Activated CD8-positive, alpha-beta memory T cell treated with anti-CD3 and anti-CD28 coated beads for 24 hours (primary cell): ENCODE measurements at regions not wholly inside any gene's neighbourhood (a gene's known extent, or its start where the extent isn't known, plus 50 kb on each side); places are given as distances from the start of the nearest gene placed in this dataset.
"Not testable (repeated sequence)": the region's sequence is repeated elsewhere in the genome, so short reads cannot be mapped to it uniquely, and the experiment has no call there.

Experiments
- DNase-seq: peaks from one replicate; pipeline ENCODE4 v3.0.0-alpha.2; 2020

DNA sequence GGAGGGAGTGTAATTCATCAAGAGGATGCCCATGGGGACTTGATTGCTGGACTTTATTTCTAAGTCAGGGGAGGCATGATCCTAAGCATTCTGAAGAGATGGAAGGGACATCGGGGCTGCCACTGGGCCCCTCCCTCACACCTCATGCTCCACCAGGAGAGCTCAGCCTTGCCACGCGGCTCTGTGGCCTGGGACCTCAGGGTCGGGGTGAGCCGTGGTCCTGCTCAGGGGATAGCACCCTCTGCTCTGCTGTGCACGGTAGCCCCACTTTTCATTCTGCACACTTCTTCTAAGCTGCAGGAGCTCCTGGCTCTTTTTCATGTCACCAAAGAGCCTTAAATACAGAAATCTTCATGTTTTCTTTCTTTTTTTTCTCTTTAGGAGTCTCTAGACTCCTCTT is 75.5 kb upstream of the DPP6 start:
- DNase-seq, result not testable (repeated sequence)

DNA sequence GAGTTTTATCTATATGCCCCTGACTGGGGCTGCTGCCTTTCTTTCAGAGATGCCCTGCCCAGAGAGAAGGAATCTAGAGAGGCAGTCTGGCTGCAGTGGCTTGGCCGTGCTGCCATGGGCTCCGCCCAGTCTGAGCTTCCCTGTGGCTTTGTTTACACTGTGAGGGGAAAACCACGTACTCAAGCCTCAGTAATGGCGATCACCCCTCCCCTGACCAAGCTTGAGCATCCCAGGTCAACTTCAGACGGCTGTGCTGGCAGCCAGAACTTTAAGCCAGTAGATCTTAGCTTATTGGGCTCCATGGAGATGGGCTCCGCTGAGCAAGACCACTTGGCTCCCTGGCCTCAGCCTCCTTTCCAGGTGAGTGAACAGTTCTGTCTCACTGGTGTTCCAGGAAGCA is 69.0 kb upstream of the DPP6 start:
- DNase-seq, result not testable (repeated sequence)

DNA sequence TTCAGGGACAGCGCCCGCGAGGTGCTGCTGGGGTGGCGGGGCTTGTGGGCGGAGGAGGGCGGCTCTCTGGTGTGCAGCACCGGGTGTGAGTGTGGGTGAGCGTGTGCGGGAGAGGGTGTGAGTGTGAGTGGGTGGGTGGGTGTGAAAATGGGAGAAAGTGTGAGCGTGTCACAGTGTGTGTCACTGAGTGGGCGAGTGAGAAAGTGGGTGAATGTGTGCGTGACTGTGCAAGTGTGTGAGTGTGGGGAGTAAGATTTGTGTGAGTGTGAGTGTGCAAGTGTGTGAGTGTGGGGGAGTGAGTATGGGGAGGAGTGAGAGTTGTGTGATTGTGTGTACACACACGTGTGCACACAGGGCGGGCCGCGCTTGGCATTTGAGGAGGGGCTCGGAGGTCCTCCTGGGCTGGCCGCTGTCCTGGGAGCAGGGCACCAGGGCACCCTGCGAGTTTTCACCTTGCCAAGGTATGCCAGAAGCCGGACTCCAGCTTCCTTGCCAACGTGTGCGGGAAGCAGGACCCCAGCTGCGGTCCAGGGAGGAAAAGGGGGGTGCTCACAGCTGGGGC is 63.1 kb upstream of the DPP6 start:
- not testable (repeated sequence) for DNase-seq

DNA sequence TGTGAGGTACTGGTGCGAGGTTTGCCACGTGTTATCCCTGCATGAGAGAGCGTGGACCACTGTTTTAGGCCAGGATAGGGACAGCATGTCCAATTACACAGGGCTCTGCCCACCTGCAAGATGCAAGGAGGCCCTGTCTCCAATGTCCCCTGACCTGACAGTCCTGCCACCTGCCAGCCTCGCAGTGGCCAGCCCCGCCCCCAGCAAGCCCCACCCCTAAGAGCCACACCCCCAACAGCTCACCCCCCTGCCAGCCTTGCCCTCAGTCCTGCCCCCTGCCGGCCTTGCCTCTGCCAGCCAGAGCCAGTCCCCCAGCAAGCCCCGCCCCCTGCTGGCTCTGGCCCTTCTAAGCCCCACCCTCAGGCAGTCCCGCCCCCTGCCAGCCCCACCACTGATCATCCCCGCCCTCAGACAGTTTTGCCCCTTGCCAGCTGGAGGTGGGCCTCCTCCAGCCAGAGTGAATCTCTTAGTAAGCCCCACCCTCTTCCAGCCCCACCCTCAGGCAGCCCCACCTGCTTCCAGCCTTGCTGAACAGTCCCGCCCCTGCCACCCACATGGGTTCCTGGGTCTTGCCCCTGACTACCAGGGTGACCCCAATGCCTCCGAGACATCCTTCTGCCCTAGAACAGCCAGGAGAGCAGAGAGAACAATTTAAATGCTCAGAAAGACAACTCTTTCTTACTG is 62.3 kb upstream of the DPP6 start:
- not testable (repeated sequence) for DNase-seq

DNA sequence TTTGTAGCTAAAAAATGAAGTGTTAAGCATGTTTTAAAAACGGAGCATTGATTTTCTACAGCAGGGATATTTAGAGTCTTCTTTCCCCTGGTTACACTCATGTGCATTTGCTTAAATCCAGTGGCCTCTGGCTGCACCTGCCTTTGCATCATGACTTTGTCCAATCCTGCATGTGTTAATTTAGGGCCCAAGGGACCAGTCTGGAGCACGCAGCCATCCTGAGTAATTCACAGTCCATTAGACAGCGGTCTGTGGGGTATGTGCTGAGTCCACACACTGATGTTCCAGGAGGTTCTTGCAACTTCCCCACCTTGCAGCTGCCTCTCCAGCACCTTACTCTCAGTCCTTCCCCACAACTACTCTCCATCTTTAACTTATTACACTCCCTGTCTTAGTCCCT is 60.7 kb upstream of the DPP6 start:
- not testable (repeated sequence) for DNase-seq

DNA sequence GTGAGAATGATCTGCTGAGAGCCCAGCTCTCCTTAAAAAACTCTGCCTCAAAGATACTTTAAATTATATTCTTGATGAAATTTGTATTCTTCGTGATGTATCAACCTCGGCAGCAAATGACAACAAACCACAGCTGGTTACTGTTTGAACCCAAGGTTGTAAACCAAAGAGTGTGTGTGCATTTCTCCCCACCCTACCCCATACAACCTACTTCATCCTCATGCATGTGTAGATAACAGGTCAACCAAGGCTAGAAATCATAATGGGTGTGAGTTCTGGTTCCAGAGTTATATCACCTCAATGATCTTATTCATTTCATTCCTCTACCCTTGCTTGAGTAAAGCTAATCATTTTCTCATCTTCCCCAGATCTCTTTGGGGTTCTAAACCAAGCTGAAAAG is 58.8 kb upstream of the DPP6 start:
- DNase-seq, result not testable (repeated sequence)

DNA sequence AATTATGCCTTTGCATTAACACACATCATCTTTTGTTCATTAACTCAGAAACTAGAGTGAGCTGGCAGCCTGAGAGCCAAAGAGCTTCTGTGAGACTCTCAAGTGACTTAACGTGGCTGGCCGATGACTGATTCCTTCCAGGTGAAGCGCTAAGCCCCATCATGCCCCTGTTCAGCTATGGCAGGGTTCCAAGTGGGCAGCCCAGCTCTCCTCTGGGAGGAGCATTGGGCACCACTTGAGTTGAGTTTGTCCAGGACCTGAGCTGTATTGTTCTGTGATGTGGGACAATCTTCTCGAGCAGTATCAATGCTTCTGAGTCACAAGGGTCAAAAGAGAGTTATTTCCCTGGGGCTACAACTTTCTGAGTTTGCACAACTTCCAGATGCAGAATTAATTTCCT is 53.3 kb upstream of the DPP6 start:
- not testable (repeated sequence) for DNase-seq
